NOMO-1 treated with dmso at 0.1 percent for 144 hours (cell line): ENCODE measurements at regions not wholly inside any gene's neighbourhood (a gene's known extent, or its start where the extent isn't known, plus 50 kb on each side); places are given as distances from the start of the nearest gene placed in this dataset.
"Not testable (repeated sequence)": the region's sequence is repeated elsewhere in the genome, so short reads cannot be mapped to it uniquely, and the experiment has no call there.

Source experiments
- DNase-seq: peaks from one replicate; lab custom pipeline; 2025; ENCODE audit not compliant: unreplicated experiment; lab: John Stamatoyannopoulos, UW

- no peak for DNase-seq
These were observed 174.8 kb downstream of the PDGFRA start for GRCh38 chr4:54403700-54404453.

DNA sequence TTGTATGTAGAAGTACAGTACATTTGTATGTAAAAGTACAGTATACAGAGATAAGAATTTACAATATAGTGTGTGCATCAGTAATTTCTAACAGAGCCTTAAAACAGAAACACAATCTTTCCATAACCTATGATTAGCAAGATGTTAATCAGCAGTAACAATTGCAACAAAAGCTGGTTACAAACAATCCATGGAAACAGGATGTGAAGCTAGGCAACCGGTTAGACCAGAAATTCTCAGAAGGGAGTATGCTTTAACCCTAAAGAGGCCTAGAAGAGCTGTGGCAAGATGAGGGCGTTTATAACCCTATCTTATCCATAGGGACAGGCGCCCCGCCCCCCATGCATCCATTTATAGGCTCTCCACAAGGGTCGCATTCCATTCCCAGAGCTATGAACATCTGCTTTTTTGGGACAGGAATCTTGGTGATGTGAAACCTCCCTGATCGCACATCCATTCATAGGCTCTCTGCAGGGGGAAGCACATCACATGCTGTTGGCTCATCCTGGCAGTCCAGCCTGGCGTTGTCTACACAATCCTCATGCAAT lies 180.3 kb downstream of the PDGFRA start:
- DNase-seq: not testable (repeated sequence)

DNA sequence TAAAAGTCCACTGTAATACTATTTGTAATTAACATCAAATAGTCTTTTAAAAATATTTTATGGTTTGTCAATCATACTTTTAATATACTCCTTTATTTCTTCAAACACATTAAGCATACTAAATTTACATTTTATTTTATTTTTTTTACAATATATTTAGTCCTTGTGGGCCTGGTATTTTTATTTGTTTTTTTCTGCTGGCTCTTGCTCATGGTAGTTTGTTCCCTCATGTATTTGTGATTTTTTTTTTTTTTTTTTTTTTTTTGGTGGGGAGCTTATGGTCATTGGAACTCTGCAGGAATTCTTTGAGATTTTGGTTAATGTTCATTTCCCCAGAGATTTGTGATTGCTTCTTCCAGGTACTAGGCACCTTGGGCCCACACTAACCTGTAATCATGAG lies 185.5 kb downstream of the PDGFRA start:
- no peak for DNase-seq

DNA sequence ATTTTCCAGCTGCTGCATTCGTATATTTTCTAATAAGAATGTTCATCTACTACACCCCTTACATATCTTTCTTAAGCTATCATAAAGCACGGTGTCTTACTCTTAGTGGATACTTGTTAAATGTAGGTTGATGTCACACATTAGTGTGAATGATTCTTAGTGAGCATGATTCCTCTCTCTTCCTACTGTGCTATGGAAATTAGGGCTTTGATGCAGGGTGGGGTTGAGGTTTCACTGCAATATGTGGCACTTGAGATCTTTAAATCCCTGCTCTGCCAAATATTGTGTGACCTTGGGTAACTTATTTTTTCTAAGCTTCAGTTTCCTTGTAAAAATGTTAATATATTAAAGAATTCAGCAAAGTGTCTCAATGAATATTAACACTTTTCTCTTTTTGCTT lies 188.4 kb downstream of the PDGFRA start:
- DNase-seq: no peak

DNA sequence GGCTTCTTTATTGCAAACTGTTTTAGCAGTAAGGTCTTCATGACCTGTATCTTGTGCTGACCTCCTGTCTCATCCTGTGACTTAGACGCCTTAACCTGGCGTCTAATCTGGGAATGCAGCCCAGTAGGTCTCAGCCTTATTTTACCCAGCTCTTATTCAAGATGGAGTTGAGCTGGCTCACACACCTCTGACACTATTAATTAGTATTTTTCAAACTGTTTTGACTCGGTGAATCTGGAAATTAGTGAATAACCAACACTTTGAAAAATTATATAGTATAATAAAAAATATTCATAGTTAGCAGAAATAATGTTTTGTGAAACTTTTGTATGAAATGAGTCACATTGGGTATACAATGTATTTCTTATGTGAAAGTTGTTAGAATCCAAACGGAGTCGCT lies 189.4 kb downstream of the PDGFRA start:
- DNase-seq: no peak

GRCh38 chr4:54423066-54423465 lies 194.0 kb downstream of the PDGFRA start:
- no peak for DNase-seq

DNA sequence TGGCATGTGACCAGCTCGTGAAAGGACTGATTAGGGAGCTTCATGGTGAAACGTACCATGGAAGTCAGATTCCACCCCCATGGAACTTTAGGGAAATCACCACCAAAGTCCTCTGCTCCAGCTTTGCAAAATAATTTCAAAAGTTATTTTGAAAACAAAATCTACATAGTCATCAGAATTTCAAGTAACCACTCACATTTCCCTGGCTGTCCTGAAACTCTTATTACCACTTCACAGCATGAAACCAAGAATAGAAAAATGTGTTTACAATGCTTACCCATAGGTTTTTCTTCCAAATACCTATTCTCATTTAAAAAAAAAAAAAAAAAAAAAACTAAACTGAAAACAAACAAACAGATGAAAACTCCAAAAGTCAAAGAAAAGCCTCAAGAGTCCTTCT lies 198.7 kb downstream of the PDGFRA start:
- DNase-seq: no peak

DNA sequence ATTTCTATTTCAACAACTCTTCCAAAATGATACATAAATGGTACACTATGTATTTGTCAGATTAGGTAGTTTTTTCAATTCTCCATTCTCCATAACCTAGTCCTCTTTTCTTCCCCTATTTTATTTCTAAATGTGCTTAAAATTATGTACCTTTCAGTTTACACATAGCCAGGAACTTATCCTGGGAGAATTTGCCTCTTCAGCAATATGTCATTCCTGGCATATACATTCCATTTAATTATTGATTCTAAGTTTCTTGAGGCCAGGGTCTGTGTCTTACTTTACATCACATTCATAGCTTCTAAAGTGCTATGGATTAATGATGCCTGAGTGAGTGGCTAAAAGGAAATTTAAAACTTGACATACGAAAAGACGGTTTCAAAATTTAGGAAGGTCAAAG lies 199.8 kb downstream of the PDGFRA start:
- no peak for DNase-seq

GRCh38 chr4:54433686-54434085 lies 204.6 kb downstream of the PDGFRA start:
- no peak for DNase-seq

DNA sequence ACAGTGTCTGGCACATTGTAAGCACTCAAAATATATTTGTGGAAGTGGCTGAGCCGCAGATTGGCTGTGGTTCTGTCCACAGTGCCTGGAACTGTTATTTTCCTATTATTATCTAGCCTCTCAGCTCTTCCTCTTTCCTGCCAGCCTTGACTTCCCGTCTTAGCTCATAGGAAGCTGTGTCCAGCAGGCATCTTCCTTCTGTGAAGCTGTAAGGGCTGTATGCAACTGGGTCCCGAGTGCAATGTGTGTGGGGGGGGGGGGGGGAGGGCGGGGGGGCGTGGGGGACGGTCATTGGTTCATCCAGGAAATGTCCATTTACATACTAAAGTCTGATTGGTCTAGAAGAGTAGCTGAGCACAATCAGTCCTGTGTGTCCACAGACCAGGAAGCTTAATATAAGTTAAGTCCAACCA lies 210.7 kb downstream of the PDGFRA start:
- DNase-seq: peak; percentile 84

DNA sequence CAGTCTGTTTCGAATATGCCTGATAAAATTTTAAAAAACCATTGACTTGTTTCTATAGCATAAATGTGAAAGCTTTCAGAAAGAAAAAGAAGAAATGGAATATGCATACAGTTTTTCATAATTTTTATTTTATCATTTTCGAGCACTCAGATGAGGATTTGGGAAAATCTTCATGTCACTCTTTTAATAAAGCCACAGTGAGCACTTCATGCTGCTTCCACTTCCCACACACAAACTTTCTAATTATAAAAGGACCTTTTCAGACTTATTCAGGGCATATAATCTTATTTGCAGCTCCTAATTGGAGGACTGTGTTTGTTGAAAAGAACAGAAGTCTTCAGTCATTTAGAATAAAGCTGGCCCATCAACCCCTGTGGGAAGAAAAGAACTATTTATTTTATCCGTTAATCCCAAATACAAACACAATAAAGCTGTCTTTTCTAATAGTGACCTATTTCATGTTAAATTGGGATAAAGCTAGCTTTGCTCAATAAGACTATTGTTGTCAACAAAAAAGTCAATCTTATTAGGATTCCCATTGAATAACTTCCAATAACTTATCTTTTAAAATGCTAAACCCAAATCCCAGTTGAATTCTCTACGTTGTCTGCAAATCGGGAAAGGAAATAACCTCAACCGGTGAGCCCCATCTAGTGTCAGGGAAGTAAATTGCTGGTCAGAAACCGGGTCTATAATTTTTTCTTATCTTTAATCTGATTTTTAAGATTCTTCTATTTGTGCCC lies 211.5 kb downstream of the PDGFRA start:
- DNase-seq: no peak

DNA sequence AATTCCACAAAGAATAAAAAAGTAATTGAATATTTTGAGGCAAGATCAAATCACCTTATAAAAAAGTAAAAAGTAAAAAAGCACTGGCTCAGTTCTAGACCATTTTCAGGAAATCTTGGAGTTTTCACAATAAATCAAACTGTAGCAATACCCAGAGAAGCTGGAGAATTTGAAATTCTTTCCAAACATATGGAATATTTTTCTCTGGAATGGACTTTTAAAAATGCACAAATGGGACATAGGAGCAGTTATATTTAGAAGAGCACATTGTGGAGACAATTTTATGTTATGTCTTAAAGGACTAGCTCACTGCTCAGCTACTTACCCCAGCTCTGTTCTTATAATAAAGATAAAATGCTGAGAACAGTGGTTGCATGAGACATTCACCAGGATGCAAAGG lies 211.9 kb upstream of the KIT start:
- no peak for DNase-seq

DNA sequence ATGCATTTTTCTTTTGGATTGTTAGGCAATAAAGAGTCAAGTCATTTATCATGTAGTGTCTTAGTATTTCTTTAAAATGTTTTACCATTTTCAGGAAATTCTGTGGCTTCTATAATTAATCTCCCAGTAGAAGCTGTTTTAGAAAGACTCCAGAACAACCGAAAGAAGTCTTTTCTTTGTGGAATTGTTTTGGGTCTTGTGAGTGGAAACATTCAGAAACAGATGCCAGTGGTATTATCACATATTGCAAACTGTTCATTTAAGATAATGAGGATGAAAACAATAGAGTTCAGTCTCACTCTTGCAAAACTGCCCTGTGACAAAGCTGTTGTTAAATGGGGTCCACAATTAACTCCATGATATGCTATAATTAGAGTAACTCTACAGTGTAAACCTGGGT lies 211.2 kb upstream of the KIT start:
- DNase-seq: no peak

- DNase-seq: no peak
These were observed 210.5 kb upstream of the KIT start for GRCh38 chr4:54447304-54447703.

GRCh38 chr4:54449999-54450398 lies 207.8 kb upstream of the KIT start:
- no peak for DNase-seq

DNA sequence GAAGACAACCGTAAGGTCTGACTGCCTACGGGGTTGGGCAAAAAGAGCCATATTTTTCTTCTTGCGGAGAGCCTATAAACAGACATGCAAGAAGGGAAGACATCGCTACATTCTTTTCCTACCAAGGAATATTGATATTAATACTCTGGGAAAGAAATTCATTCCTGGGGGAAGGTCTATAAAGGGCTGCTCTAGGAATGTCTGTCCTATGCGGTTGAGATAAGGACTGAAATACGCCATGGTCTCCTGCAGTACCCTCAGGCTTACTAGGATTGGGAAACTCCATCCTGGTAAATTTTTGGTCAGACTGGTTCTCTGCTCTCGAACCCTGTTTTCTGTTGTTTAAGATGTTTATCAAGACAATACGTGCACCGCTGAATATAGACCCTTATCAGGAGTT lies 190.8 kb upstream of the KIT start:
- DNase-seq: not testable (repeated sequence)

- no peak for DNase-seq
These were observed 184.6 kb upstream of the KIT start for GRCh38 chr4:54473077-54473545.

- no peak for DNase-seq
These were observed 184.0 kb upstream of the KIT start for GRCh38 chr4:54473798-54474197.

DNA sequence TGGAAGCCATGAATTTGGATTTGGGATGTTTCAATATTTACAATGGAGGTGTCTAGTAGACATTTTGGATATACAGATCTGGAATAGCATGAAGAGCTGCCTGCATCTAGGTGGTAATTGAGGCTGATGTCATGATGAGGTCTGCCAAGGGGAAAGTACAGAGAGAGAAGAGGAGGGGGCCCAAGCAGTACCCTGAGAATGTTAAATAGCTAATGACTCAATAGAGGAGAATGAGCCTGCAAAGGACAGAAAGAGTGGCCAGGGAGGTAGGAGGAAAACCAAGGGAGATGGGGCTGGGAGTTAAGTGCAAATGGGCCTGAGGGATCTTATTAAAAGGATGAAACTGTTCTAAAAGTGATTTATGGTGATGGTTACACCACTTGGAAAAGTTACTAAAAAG lies 182.2 kb upstream of the KIT start:
- no peak for DNase-seq

GRCh38 chr4:54482529-54483200 lies 175.1 kb upstream of the KIT start:
- no peak for DNase-seq

DNA sequence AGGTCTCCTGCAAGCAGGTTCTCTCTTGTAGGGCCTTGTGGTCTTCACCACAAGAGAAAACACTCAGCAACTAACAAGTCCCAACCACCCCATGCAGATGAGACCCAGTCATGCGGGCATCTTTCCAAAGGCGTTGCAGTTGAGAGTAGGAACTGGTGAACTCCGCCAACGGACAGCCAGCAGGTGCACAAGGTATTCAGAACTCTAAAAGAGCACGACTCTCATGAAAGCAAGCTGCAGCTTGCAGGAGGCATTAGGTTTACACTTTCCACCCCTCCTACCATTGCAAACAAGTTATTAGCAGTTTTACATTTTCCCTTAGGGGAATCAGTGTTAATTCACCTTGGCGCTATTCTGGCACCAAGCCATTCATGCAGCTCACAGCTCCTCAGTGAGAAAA lies 173.4 kb upstream of the KIT start:
- no peak for DNase-seq

GRCh38 chr4:54487491-54487890 lies 170.3 kb upstream of the KIT start:
- no peak for DNase-seq
